ENCODE measurements at regions not wholly inside any gene's neighbourhood (a gene's known extent, or its start where the extent isn't known, plus 50 kb on each side); places are given as distances from the start of the nearest gene placed in this dataset.

- DNase-seq = no peak
Measured at GRCh38 chr4:124199755-124200154, 512.8 kb downstream of the ANKRD50 start.

GRCh38 chr4:124201636-124202035 is 510.9 kb downstream of the ANKRD50 start:
- no peak for DNase-seq

GRCh38 chr4:124202099-124202498 is 510.4 kb downstream of the ANKRD50 start:
- no peak for DNase-seq

GRCh38 chr4:124203613-124204238 is 508.8 kb downstream of the ANKRD50 start:
- DNase-seq = no peak

GRCh38 chr4:124206779-124207605 is 505.5 kb downstream of the ANKRD50 start:
- no peak for DNase-seq

- no peak for DNase-seq
Measured at GRCh38 chr4:124209211-124209610, 503.3 kb downstream of the ANKRD50 start.

- no peak for DNase-seq
Measured at GRCh38 chr4:124209626-124210025, 502.9 kb downstream of the ANKRD50 start.

- DNase-seq = no peak
Measured at GRCh38 chr4:124210746-124211145, 501.8 kb downstream of the ANKRD50 start.

- no peak for DNase-seq
Measured at GRCh38 chr4:124212815-124213630, 499.5 kb downstream of the ANKRD50 start.

- DNase-seq = no peak
Measured at GRCh38 chr4:124219389-124219788, 493.1 kb downstream of the ANKRD50 start.

GRCh38 chr4:124224256-124224655 is 488.3 kb downstream of the ANKRD50 start:
- no peak for DNase-seq

- DNase-seq = no peak
Measured at GRCh38 chr4:124227981-124228380, 484.6 kb downstream of the ANKRD50 start.

GRCh38 chr4:124230268-124230667 is 482.3 kb downstream of the ANKRD50 start:
- no peak for DNase-seq

GRCh38 chr4:124234771-124235170 is 477.8 kb downstream of the ANKRD50 start:
- DNase-seq = no peak

GRCh38 chr4:124243671-124244366 is 468.7 kb downstream of the ANKRD50 start:
- DNase-seq = no peak

- no peak for DNase-seq
Measured at GRCh38 chr4:124253080-124253479, 459.5 kb downstream of the ANKRD50 start.

GRCh38 chr4:124262211-124263179 is 450.0 kb downstream of the ANKRD50 start:
- DNase-seq = peak; percentile 15 to 33

- no peak for DNase-seq
Measured at GRCh38 chr4:124265701-124266100, 446.8 kb downstream of the ANKRD50 start.

GRCh38 chr4:124266721-124267120 is 445.8 kb downstream of the ANKRD50 start:
- no peak for DNase-seq

GRCh38 chr4:124276461-124276860 is 436.1 kb downstream of the ANKRD50 start:
- no peak for DNase-seq

- no peak for DNase-seq
Measured at GRCh38 chr4:124277691-124278090, 434.8 kb downstream of the ANKRD50 start.

- no peak for DNase-seq
Measured at GRCh38 chr4:124278477-124278876, 434.1 kb downstream of the ANKRD50 start.
